WTC11 (cell line): ENCODE measurements at regions not wholly inside any gene's neighbourhood (a gene's known extent, or its start where the extent isn't known, plus 50 kb on each side); places are given as distances from the start of the nearest gene placed in this dataset.

Source experiments
- ATAC-seq: fragments of 200-7000 bp; cut with Tn5 transposase; 2 replicates; pipeline ENCODE4 v1.10.0; 2021; ENCODE audit warnings: mild to moderate bottlenecking, moderate library complexity
- CTCF ChIA-PET: fragments of 300-600 bp; sonication (Branson Sonifier 250); formaldehyde crosslinking; loops from one replicate; lab custom pipeline; 2021; ENCODE audit warnings: antibody characterized with exemption; lab: Charles Lee
- POLR2A ChIA-PET: fragments of 350-600 bp; sonication (Branson Sonifier 250); formaldehyde crosslinking; loops from one replicate; lab custom pipeline; 2021; ENCODE audit warnings: antibody characterized with exemption; lab: Charles Lee
- DNase-seq: peaks from one replicate; pipeline ENCODE4 v3.0.0; 2021; ENCODE audit warnings: low spot score
- H3K27ac Mint-ChIP-seq: 2 replicates; pipeline ENCODE4 v1.8.0; 2021; ENCODE audit warnings: mixed read lengths
- H3K27me3 Mint-ChIP-seq: 2 replicates; pipeline ENCODE4 v1.8.0; 2021; ENCODE audit warnings: low read depth, mild to moderate bottlenecking, moderate library complexity, mixed read lengths
- H3K36me3 Mint-ChIP-seq: 2 replicates; pipeline ENCODE4 v1.8.0; 2021; ENCODE audit warnings: mixed read lengths
- H3K4me1 Mint-ChIP-seq: 2 replicates; pipeline ENCODE4 v1.8.0; 2022; ENCODE audit warnings: mixed read lengths
- H3K4me3 Mint-ChIP-seq: 2 replicates; pipeline ENCODE4 v1.8.0; 2021; ENCODE audit warnings: mild to moderate bottlenecking, moderate library complexity, mixed read lengths
- H3K9me3 Mint-ChIP-seq: 2 replicates; pipeline ENCODE4 v1.8.0; 2021; ENCODE audit warnings: mixed read lengths
- AFF4 ChIP-seq: sonication (generic); formaldehyde crosslinking; IDR thresholded peaks from 2 replicates; pipeline ENCODE4 v1.8.1; 2023; ENCODE audit warnings: mild to moderate bottlenecking, missing genetic modification reagents, borderline replicate concordance
- ATF2 ChIP-seq: sonication (generic); formaldehyde crosslinking; IDR thresholded peaks from 2 replicates; pipeline ENCODE4 v1.8.1; 2022; ENCODE audit warnings: low read depth, missing genetic modification reagents, borderline replicate concordance
- E2F4 ChIP-seq: sonication (generic); formaldehyde crosslinking; IDR thresholded peaks from 2 replicates; pipeline ENCODE4 v1.8.1; 2022; ENCODE audit warnings: low read depth, mild to moderate bottlenecking, moderate library complexity, missing genetic modification reagents, borderline replicate concordance
- ERG ChIP-seq: fragments of 250-450 bp; sonication (Bioruptor Pico); IDR thresholded peaks from 2 replicates; pipeline ENCODE4 v1.8.0; 2021; ENCODE audit warnings: mild to moderate bottlenecking
- ETV6 ChIP-seq: sonication (generic); formaldehyde crosslinking; IDR thresholded peaks from 2 replicates; pipeline ENCODE4 v1.8.1; 2022; ENCODE audit warnings: mild to moderate bottlenecking, missing genetic modification reagents
- FOXJ3 ChIP-seq: sonication (generic); formaldehyde crosslinking; IDR thresholded peaks from 2 replicates; pipeline ENCODE4 v1.9.0; 2021; ENCODE audit warnings: missing genetic modification reagents, mild to moderate bottlenecking, borderline replicate concordance
- GRHL2 ChIP-seq: fragments of 250-450 bp; sonication (Bioruptor Pico); IDR thresholded peaks from 2 replicates; pipeline ENCODE4 v1.8.0; 2022; ENCODE audit warnings: mild to moderate bottlenecking, moderate library complexity; ENCODE audit not compliant: insufficient replicate concordance, severe bottlenecking
- GTF2I ChIP-seq: fragments of 250-450 bp; sonication (Bioruptor Pico); conservative IDR thresholded peaks from 2 replicates; pipeline ENCODE4 v1.4.0; 2021; ENCODE audit warnings: mild to moderate bottlenecking
- MLX ChIP-seq: sonication (generic); formaldehyde crosslinking; IDR thresholded peaks from 2 replicates; pipeline ENCODE4 v1.8.1; 2023; ENCODE audit warnings: mild to moderate bottlenecking, missing genetic modification reagents, moderate library complexity
- MYBL2 ChIP-seq: sonication (generic); formaldehyde crosslinking; IDR thresholded peaks from 2 replicates; pipeline ENCODE4 v1.8.1; 2023; ENCODE audit warnings: mild to moderate bottlenecking, moderate library complexity, missing genetic modification reagents
- NFE2L1 ChIP-seq: sonication (generic); formaldehyde crosslinking; IDR thresholded peaks from 2 replicates; pipeline ENCODE4 v1.8.1; 2023; ENCODE audit warnings: missing genetic modification reagents
- NR1H2 ChIP-seq: sonication (generic); formaldehyde crosslinking; IDR thresholded peaks from 2 replicates; pipeline ENCODE4 v1.9.0; 2021; ENCODE audit warnings: mild to moderate bottlenecking, moderate library complexity, missing genetic modification reagents
- PRDM15 ChIP-seq: sonication (generic); formaldehyde crosslinking; IDR thresholded peaks from 2 replicates; pipeline ENCODE4 v1.8.0; 2022; ENCODE audit warnings: missing genetic modification reagents
- TEAD1 ChIP-seq: sonication (generic); formaldehyde crosslinking; IDR thresholded peaks from 2 replicates; pipeline ENCODE4 v1.8.0; 2022; ENCODE audit warnings: mild to moderate bottlenecking, missing genetic modification reagents
- TP53 ChIP-seq: sonication (generic); formaldehyde crosslinking; IDR thresholded peaks from 2 replicates; pipeline ENCODE4 v1.8.1; 2023; ENCODE audit warnings: mild to moderate bottlenecking, missing genetic modification reagents
- ZMAT4 ChIP-seq: fragments of 250-450 bp; sonication (Bioruptor Pico); IDR thresholded peaks from 2 replicates; pipeline ENCODE4 v1.9.0; 2021; ENCODE audit warnings: mild to moderate bottlenecking
- ZNF138 ChIP-seq: sonication (generic); formaldehyde crosslinking; conservative IDR thresholded peaks from 2 replicates; pipeline ENCODE4 v1.8.1; 2022; ENCODE audit warnings: mild to moderate bottlenecking, moderate library complexity, missing genetic modification reagents
- ZNF263 ChIP-seq: sonication (generic); formaldehyde crosslinking; IDR thresholded peaks from 2 replicates; pipeline ENCODE4 v1.8.1; 2022; ENCODE audit warnings: low read depth, mild to moderate bottlenecking, moderate library complexity, missing genetic modification reagents
- ZNF317 ChIP-seq: sonication (generic); formaldehyde crosslinking; IDR thresholded peaks from 2 replicates; pipeline ENCODE4 v1.8.1; 2023; ENCODE audit warnings: low read depth, mild to moderate bottlenecking, moderate library complexity, missing genetic modification reagents, borderline replicate concordance
- ZNF416 ChIP-seq: fragments of 250-450 bp; sonication (Bioruptor Pico); IDR thresholded peaks from 2 replicates; pipeline ENCODE4 v1.9.0; 2021; ENCODE audit warnings: mild to moderate bottlenecking, inconsistent platforms

- ATAC-seq = no peak
- no peak for TF ChIP-seq MYBL2 (CRISPR knock-in tag)
- TF ChIP-seq ERG (CRISPR knock-in tag) = no peak
- TF ChIP-seq NFE2L1 (CRISPR knock-in tag) = no peak
- TF ChIP-seq ZNF138 (CRISPR knock-in tag) = no peak
- TF ChIP-seq TP53 = no peak
- TF ChIP-seq MLX = no peak
- no peak for TF ChIP-seq ETV6 (CRISPR knock-in tag)
- no peak for TF ChIP-seq E2F4 (CRISPR knock-in tag)
- TF ChIP-seq ZNF263 (CRISPR knock-in tag) = no peak
- TF ChIP-seq AFF4 (CRISPR knock-in tag) = no peak
- TF ChIP-seq PRDM15 = no peak
- TF ChIP-seq TEAD1 = no peak
- TF ChIP-seq FOXJ3 (CRISPR knock-in tag) = no peak
- no peak for TF ChIP-seq NR1H2 (CRISPR knock-in tag)
- TF ChIP-seq ZNF416 (CRISPR knock-in tag) = no peak
- TF ChIP-seq GRHL2 (CRISPR knock-in tag) = no peak
- TF ChIP-seq ZNF317 (CRISPR knock-in tag) = no peak
- TF ChIP-seq ZMAT4 (CRISPR knock-in tag) = no peak
- TF ChIP-seq GTF2I (CRISPR knock-in tag) = no peak
- TF ChIP-seq ATF2 (CRISPR knock-in tag) = no peak
- TF ChIP-seq, all 79 proteins: peak for 0
- Mint-ChIP-seq H3K27ac (no peak overlapping the region), H3K27me3 (no peaks in the 10 kb centered on the region), H3K4me3 (no peak overlapping the region), H3K36me3 (no peaks in the 10 kb centered on the region), H3K4me1 (peaks cover 8% of the 10 kb centered on the region), H3K9me3 (peaks cover 8% of the 10 kb centered on the region)
- POLR2A ChIA-PET = no interaction called here
- no peak for DNase-seq
- CTCF ChIA-PET = interaction anchor here (0.8 kb wide), 1 partner anchor 467 kb away, joined by 3 read pairs; no protein-coding TSS in a partner anchor
Observed at GRCh38 chr5:4095918-4096630, 500.4 kb downstream of the IRX1 start.
